ENCODE measurements at regions not wholly inside any gene's neighbourhood (a gene's known extent, or its start where the extent isn't known, plus 50 kb on each side); places are given as distances from the start of the nearest gene placed in this dataset.

GRCh38 chr6:22227824-22228610, 68.8 kb downstream of the PRL start:
- H3F3A ChIP-seq (ENCODE audit: low read depth) = no peaks in the 10 kb centered on the region
- H4K20me1 ChIP-seq (ENCODE audit: insufficient read depth, low read length, poor library complexity, severe bottlenecking) = no peaks in the 10 kb centered on the region
- H3K27me3 ChIP-seq (ENCODE audit: insufficient read depth, low read length, poor library complexity, severe bottlenecking) = no peaks in the 10 kb centered on the region
- H3K79me2 ChIP-seq (ENCODE audit: insufficient read depth, low read length) = no peaks in the 10 kb centered on the region
- no peaks in the 10 kb centered on the region for H3K36me3 ChIP-seq (ENCODE audit: insufficient read depth, low read length)
- peak overlapping the region; percentile 1 for H3K9ac ChIP-seq (ENCODE audit: low read depth, low read length, poor library complexity, severe bottlenecking)
- H3K4me3 ChIP-seq (ENCODE audit: low read length, poor library complexity, severe bottlenecking) = no peak overlapping the region
- H2AFZ ChIP-seq (ENCODE audit: low read length) = peak overlapping the region; percentile 41; the same call in 1 of the 2 replicates
- H3K4me2 ChIP-seq (ENCODE audit: low read depth, low read length, poor library complexity, severe bottlenecking) = peak overlapping the region; percentile 23
- no peaks in the 10 kb centered on the region for H3K9me3 ChIP-seq (ENCODE audit: insufficient read depth, low read depth, low read length)
- H3K4me1 ChIP-seq (ENCODE audit: insufficient read depth, low read length, poor library complexity, severe bottlenecking) = peaks cover 14% of the 10 kb centered on the region
- no peak for TF ChIP-seq CTCF (conservative IDR thresholded peaks at IDR 0.05; ENCODE audit: low read length)
- no peak for TF ChIP-seq EZH2phosphoT487 (IDR thresholded peaks at IDR 0.05; ENCODE audit: borderline replicate concordance)
- H3K9me2 ChIP-seq (replicated peaks; ENCODE audit: low read depth, low read length) = no peaks in the 10 kb centered on the region

- H3K4me2 ChIP-seq (ENCODE audit: low read depth, low read length, poor library complexity, severe bottlenecking) = no peak overlapping the region
Measured at GRCh38 chr6:22231050-22231449, 65.8 kb downstream of the PRL start.

DNA sequence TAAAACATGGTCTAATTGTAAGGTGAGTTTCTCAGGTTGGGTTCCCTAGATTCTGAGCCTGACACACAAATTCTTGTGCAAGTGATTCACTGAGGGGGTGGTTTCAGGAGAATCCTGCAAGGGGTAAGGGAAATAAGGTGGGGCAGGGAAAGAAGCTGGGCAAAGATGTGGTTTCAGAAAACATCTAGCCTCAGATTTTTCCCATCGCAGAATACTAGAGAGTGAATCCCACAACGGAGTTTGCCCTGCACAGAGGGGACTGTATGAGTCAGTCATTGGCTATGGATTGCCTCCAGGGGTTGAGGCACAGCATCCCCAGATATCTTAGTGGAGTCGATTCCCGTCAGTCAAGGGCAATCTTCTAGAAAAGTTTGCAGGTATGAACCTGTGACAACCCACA, 65.2 kb downstream of the PRL start:
- Histone ChIP-seq H3K9me2 (replicated peaks; ENCODE audit: low read depth, low read length) (no peaks in the 10 kb centered on the region), H3F3A (ENCODE audit: low read depth) (no peaks in the 10 kb centered on the region), H3K4me3 (ENCODE audit: low read length, poor library complexity, severe bottlenecking) (no peak overlapping the region), H3K4me1 (ENCODE audit: insufficient read depth, low read length, poor library complexity, severe bottlenecking) (peaks cover 14% of the 10 kb centered on the region), H3K79me2 (ENCODE audit: insufficient read depth, low read length) (no peaks in the 10 kb centered on the region), H4K20me1 (ENCODE audit: insufficient read depth, low read length, poor library complexity, severe bottlenecking) (no peaks in the 10 kb centered on the region), H3K36me3 (ENCODE audit: insufficient read depth, low read length) (no peaks in the 10 kb centered on the region), H3K9me3 (ENCODE audit: insufficient read depth, low read depth, low read length) (no peaks in the 10 kb centered on the region), H2AFZ (ENCODE audit: low read length) (no peak overlapping the region), H3K27me3 (ENCODE audit: insufficient read depth, low read length, poor library complexity, severe bottlenecking) (no peaks in the 10 kb centered on the region), H3K9ac (ENCODE audit: low read depth, low read length, poor library complexity, severe bottlenecking) (no peak overlapping the region), H3K4me2 (ENCODE audit: low read depth, low read length, poor library complexity, severe bottlenecking) (no peak overlapping the region)
- no peak for TF ChIP-seq EZH2phosphoT487 (IDR thresholded peaks at IDR 0.05; ENCODE audit: borderline replicate concordance)
- TF ChIP-seq CTCF (conservative IDR thresholded peaks at IDR 0.05; ENCODE audit: low read length) = no peak

More at GRCh38 chr6:22231050-22231449, 65.8 kb downstream of the PRL start:
- no peak overlapping the region for H2AFZ ChIP-seq (ENCODE audit: low read length)
- no peaks in the 10 kb centered on the region for H3K9me3 ChIP-seq (ENCODE audit: insufficient read depth, low read depth, low read length)
- H3K4me3 ChIP-seq (ENCODE audit: low read length, poor library complexity, severe bottlenecking) = no peak overlapping the region
- H3K27me3 ChIP-seq (ENCODE audit: insufficient read depth, low read length, poor library complexity, severe bottlenecking) = no peaks in the 10 kb centered on the region
- TF ChIP-seq CTCF (conservative IDR thresholded peaks at IDR 0.05; ENCODE audit: low read length) (no peak), EZH2phosphoT487 (IDR thresholded peaks at IDR 0.05; ENCODE audit: borderline replicate concordance) (no peak)
- H3K9me2 ChIP-seq (replicated peaks; ENCODE audit: low read depth, low read length) = no peaks in the 10 kb centered on the region
- no peaks in the 10 kb centered on the region for H3K79me2 ChIP-seq (ENCODE audit: insufficient read depth, low read length)
- no peak overlapping the region for H3K9ac ChIP-seq (ENCODE audit: low read depth, low read length, poor library complexity, severe bottlenecking)
- H3K36me3 ChIP-seq (ENCODE audit: insufficient read depth, low read length) = no peaks in the 10 kb centered on the region
- no peaks in the 10 kb centered on the region for H3F3A ChIP-seq (ENCODE audit: low read depth)
- no peaks in the 10 kb centered on the region for H4K20me1 ChIP-seq (ENCODE audit: insufficient read depth, low read length, poor library complexity, severe bottlenecking)
- peaks cover 14% of the 10 kb centered on the region for H3K4me1 ChIP-seq (ENCODE audit: insufficient read depth, low read length, poor library complexity, severe bottlenecking)

Measured in Loucy (cell line).